ENCODE measurements at regions not wholly inside any gene's neighbourhood (a gene's known extent, or its start where the extent isn't known, plus 50 kb on each side); places are given as distances from the start of the nearest gene placed in this dataset.

DNA sequence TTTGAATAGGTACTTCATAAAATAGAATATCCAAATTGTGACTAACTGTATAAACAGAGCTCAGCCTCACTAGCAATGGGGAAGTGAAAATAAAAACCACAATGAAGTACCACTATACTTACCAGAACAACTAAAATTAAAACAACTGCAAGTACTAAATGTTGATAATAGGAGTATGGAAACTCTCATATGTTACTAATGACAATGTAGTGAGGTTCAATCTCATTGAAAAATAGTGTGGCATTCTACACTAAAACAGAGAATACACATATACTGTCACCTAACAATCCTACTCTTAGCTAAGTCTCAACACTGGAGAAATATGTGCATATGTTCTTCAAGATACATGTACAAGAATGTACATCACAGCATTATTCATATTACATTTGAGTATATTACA lies 132.0 kb upstream of the CARMIL1 start:
- BruUV-seq (replicated peaks): no TSS peak

GRCh38 chr6:25150031-25150430 lies 129.1 kb upstream of the CARMIL1 start:
- H3K79me2 ChIP-seq (ENCODE audit: insufficient read depth, low read length): no peaks in the 10 kb centered on the region
- no peak overlapping the region for H3K4me3 ChIP-seq (replicated peaks in 1 of 3; ENCODE audit: insufficient read depth in 1 of 3, low read depth in 2 of 3, low read length in 3 of 3)
- intact Hi-C loops (cut with micrococcal nuclease; ENCODE audit: unreplicated experiment): no loop called here
- DNase-seq (ENCODE audit: low spot score) (no peak), FAIRE-seq (no peak), ATAC-seq (no peak)
- H4K20me1 ChIP-seq (ENCODE audit: insufficient read depth, low read length): no peaks in the 10 kb centered on the region
- H3K9me3 ChIP-seq (ENCODE audit: low read length): no peaks in the 10 kb centered on the region
- POLR2A ChIA-PET: no interaction called here
- no TSS peak for BruUV-seq (replicated peaks)
- no peak overlapping the region for H3K4me2 ChIP-seq (ENCODE audit: low read depth, low read length)
- WGBS (ENCODE audit: low lambda C conversion rate): 0% methylated on average over 1 of the region's 1 CpG
- no peak overlapping the region for H2AFZ ChIP-seq (ENCODE audit: low read length)
- no peaks in the 10 kb centered on the region for H3K4me1 ChIP-seq (ENCODE audit: insufficient read depth, low read length)
- CTCF ChIA-PET (ENCODE audit: low intra/inter-chr PET ratio, low total read pairs): no interaction called here
- in situ Hi-C loops (cut with HindIII; ENCODE audit: extremely low pct_ligation_motif_present, low pct_unique_long_range_greater_than_20kb): no loop called here
- no peaks in the 10 kb centered on the region for H3K27me3 ChIP-seq (ENCODE audit: control insufficient read depth in 1 of 2, insufficient read depth in 2 of 2, low read length in 2 of 2)
- H3K9ac ChIP-seq (ENCODE audit: insufficient read depth, low read depth, low read length): no peak overlapping the region
- no peak overlapping the region for H3K27ac ChIP-seq (ENCODE audit: extremely low read length, insufficient read depth, low read length)
- H3K36me3 ChIP-seq (replicated peaks in 1 of 2; ENCODE audit: control insufficient read depth in 1 of 2, insufficient read depth in 2 of 2, low read length in 2 of 2): no peaks in the 10 kb centered on the region
- no peak for TF ChIP-seq TFE3 (CRISPR knock-in tag; IDR thresholded peaks at IDR 0.05)
- no peak for TF ChIP-seq RFXAP (CRISPR knock-in tag; IDR thresholded peaks at IDR 0.05; ENCODE audit: borderline replicate concordance)
- TF ChIP-seq FOXO4 (CRISPR knock-in tag; conservative IDR thresholded peaks at IDR 0.05): no peak
- TF ChIP-seq, protein P1, sequence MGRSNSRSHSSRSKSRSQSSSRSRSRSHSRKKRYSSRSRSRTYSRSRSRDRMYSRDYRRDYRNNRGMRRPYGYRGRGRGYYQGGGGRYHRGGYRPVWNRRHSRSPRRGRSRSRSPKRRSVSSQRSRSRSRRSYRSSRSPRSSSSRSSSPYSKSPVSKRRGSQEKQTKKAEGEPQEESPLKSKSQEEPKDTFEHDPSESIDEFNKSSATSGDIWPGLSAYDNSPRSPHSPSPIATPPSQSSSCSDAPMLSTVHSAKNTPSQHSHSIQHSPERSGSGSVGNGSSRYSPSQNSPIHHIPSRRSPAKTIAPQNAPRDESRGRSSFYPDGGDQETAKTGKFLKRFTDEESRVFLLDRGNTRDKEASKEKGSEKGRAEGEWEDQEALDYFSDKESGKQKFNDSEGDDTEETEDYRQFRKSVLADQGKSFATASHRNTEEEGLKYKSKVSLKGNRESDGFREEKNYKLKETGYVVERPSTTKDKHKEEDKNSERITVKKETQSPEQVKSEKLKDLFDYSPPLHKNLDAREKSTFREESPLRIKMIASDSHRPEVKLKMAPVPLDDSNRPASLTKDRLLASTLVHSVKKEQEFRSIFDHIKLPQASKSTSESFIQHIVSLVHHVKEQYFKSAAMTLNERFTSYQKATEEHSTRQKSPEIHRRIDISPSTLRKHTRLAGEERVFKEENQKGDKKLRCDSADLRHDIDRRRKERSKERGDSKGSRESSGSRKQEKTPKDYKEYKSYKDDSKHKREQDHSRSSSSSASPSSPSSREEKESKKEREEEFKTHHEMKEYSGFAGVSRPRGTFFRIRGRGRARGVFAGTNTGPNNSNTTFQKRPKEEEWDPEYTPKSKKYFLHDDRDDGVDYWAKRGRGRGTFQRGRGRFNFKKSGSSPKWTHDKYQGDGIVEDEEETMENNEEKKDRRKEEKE (IDR thresholded peaks at IDR 0.05): no peak
- TF ChIP-seq TFDP2 (CRISPR knock-in tag; IDR thresholded peaks at IDR 0.05): no peak
- TF ChIP-seq, protein P2, sequence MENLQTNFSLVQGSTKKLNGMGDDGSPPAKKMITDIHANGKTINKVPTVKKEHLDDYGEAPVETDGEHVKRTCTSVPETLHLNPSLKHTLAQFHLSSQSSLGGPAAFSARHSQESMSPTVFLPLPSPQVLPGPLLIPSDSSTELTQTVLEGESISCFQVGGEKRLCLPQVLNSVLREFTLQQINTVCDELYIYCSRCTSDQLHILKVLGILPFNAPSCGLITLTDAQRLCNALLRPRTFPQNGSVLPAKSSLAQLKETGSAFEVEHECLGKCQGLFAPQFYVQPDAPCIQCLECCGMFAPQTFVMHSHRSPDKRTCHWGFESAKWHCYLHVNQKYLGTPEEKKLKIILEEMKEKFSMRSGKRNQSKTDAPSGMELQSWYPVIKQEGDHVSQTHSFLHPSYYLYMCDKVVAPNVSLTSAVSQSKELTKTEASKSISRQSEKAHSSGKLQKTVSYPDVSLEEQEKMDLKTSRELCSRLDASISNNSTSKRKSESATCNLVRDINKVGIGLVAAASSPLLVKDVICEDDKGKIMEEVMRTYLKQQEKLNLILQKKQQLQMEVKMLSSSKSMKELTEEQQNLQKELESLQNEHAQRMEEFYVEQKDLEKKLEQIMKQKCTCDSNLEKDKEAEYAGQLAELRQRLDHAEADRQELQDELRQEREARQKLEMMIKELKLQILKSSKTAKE (CRISPR knock-in tag; IDR thresholded peaks at IDR 0.05; ENCODE audit: borderline replicate concordance): no peak
- no peak for TF ChIP-seq ZNF724P (CRISPR knock-in tag; IDR thresholded peaks at IDR 0.05; ENCODE audit: borderline replicate concordance)

More for the DNA sequence above, 132.0 kb upstream of the CARMIL1 start:
- Histone ChIP-seq H3K27me3 (ENCODE audit: control insufficient read depth in 1 of 2, insufficient read depth in 2 of 2, low read length in 2 of 2) (no peaks in the 10 kb centered on the region), H4K20me1 (ENCODE audit: insufficient read depth, low read length) (no peaks in the 10 kb centered on the region), H2AFZ (ENCODE audit: low read length) (no peak overlapping the region), H3K9me3 (ENCODE audit: low read length) (no peaks in the 10 kb centered on the region), H3K4me2 (ENCODE audit: low read depth, low read length) (no peak overlapping the region), H3K79me2 (ENCODE audit: insufficient read depth, low read length) (no peaks in the 10 kb centered on the region), H3K4me3 (replicated peaks in 1 of 3; ENCODE audit: insufficient read depth in 1 of 3, low read depth in 2 of 3, low read length in 3 of 3) (no peak overlapping the region), H3K4me1 (ENCODE audit: insufficient read depth, low read length) (no peaks in the 10 kb centered on the region), H3K36me3 (replicated peaks in 1 of 2; ENCODE audit: control insufficient read depth in 1 of 2, insufficient read depth in 2 of 2, low read length in 2 of 2) (no peaks in the 10 kb centered on the region), H3K27ac (ENCODE audit: extremely low read length, insufficient read depth, low read length) (no peak overlapping the region), H3K9ac (ENCODE audit: insufficient read depth, low read depth, low read length) (no peak overlapping the region)
- no peak for ATAC-seq
- ChIA-PET CTCF (ENCODE audit: low intra/inter-chr PET ratio, low total read pairs) (no interaction called here), POLR2A (no interaction called here)
- in situ Hi-C loops (cut with HindIII; ENCODE audit: extremely low pct_ligation_motif_present, low pct_unique_long_range_greater_than_20kb): no loop called here
- intact Hi-C loops (cut with micrococcal nuclease; ENCODE audit: unreplicated experiment): no loop called here
- DNase-seq (ENCODE audit: low spot score): no peak
- FAIRE-seq: no peak
- TF ChIP-seq PRMT3 (CRISPR knock-in tag; IDR thresholded peaks at IDR 0.05; ENCODE audit: borderline replicate concordance, low read depth) (no peak), HHEX (CRISPR knock-in tag; IDR thresholded peaks at IDR 0.05) (no peak), JUN (CRISPR knock-in tag; IDR thresholded peaks at IDR 0.05) (no peak), KDM2A (CRISPR knock-in tag; IDR thresholded peaks at IDR 0.05; ENCODE audit: borderline replicate concordance, low read depth) (no peak), ZFY (CRISPR knock-in tag; IDR thresholded peaks at IDR 0.05) (no peak), ZNF326 (CRISPR knock-in tag; IDR thresholded peaks at IDR 0.05; ENCODE audit: borderline replicate concordance) (no peak)
